ENCODE measurements at regions not wholly inside any gene's neighbourhood (a gene's known extent, or its start where the extent isn't known, plus 50 kb on each side); places are given as distances from the start of the nearest gene placed in this dataset.
"Not testable (repeated sequence)": the region's sequence is repeated elsewhere in the genome, so short reads cannot be mapped to it uniquely, and the experiment has no call there.

DNA sequence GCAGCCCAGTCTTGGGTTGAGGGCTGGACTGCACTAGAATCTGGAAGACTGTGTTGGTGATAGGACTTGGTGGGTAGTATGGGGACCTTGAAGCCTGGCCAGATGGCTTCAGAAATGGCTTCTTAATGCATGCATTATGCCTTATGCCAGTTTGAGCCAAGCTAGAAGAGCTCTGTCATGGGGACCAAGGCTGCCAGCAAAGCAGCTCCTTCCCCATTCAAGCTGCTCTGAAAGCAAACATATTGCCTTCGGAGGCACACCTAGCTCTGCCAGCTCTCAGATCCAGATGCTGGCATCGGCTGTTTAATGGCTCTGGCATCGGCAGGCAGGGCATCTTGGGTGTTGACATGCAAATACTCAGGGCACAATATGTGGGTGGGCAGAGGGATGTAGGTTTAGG, 59.0 kb upstream of the IGFBP5 start:
- no peak overlapping the region for H3K27ac ChIP-seq
- TF ChIP-seq, protein P1, sequence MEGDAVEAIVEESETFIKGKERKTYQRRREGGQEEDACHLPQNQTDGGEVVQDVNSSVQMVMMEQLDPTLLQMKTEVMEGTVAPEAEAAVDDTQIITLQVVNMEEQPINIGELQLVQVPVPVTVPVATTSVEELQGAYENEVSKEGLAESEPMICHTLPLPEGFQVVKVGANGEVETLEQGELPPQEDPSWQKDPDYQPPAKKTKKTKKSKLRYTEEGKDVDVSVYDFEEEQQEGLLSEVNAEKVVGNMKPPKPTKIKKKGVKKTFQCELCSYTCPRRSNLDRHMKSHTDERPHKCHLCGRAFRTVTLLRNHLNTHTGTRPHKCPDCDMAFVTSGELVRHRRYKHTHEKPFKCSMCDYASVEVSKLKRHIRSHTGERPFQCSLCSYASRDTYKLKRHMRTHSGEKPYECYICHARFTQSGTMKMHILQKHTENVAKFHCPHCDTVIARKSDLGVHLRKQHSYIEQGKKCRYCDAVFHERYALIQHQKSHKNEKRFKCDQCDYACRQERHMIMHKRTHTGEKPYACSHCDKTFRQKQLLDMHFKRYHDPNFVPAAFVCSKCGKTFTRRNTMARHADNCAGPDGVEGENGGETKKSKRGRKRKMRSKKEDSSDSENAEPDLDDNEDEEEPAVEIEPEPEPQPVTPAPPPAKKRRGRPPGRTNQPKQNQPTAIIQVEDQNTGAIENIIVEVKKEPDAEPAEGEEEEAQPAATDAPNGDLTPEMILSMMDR (IDR thresholded peaks at IDR 0.05) = no peak
- no peaks in the 10 kb centered on the region for H3K9me3 ChIP-seq
- DNase-seq (ENCODE audit: low spot score) (no peak), ATAC-seq (ENCODE audit: insufficient number of reproducible peaks, low FRiP score, low read depth) (no peak)
- H3K4me1 ChIP-seq (ENCODE audit: control insufficient read depth in 1 of 2, low read depth in 2 of 2) = peaks cover 0 to 4% of the 10 kb centered on the region in 2 donors
- H3K4me3 ChIP-seq = no peak overlapping the region
- H3K27me3 ChIP-seq (replicated peaks; ENCODE audit: insufficient read depth) = no peaks in the 10 kb centered on the region
- H3K36me3 ChIP-seq = no peaks in the 10 kb centered on the region

DNA sequence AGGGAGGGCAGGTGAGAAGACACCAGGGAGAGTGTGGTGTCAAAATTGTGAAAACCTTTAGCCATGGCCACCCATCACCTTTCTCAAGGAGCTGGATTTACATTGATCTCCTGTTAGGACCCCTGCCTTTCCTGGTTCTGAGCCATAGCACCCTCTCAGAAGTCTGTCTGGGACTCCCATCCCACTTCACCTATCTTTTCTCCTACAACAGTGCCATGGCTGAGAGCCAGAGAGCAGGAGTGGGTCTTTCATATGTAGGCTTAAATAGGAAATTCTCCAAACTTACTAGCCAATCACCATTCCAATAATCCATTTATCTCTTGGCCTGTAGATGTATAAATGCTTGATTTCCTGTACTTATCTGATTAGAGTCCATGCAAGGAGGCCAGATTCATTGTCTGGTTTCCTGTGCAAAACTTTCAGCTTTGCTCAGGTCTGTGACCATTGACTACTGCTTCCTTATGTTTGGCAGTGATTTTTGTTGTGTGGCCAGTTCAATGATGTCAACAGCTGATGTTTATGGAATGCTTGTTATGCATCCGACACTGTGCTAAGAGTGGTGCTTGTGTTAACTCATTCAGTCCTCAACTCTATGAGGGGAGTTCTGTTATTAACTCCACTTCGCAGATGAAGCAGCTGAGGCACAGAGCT, 57.6 kb upstream of the IGFBP5 start:
- Histone ChIP-seq H3K9me3 (no peaks in the 10 kb centered on the region), H3K4me1 (ENCODE audit: control insufficient read depth in 1 of 2, low read depth in 2 of 2) (peaks cover 0 to 4% of the 10 kb centered on the region in 2 donors), H3K27ac (no peak overlapping the region), H3K27me3 (replicated peaks; ENCODE audit: insufficient read depth) (no peaks in the 10 kb centered on the region), H3K36me3 (no peaks in the 10 kb centered on the region), H3K4me3 (no peak overlapping the region)
- DNase-seq (ENCODE audit: low spot score) = no peak
- ATAC-seq (ENCODE audit: insufficient number of reproducible peaks, low FRiP score, low read depth) = no peak
- TF ChIP-seq, protein P1 (IDR thresholded peaks at IDR 0.05) = no peak

DNA sequence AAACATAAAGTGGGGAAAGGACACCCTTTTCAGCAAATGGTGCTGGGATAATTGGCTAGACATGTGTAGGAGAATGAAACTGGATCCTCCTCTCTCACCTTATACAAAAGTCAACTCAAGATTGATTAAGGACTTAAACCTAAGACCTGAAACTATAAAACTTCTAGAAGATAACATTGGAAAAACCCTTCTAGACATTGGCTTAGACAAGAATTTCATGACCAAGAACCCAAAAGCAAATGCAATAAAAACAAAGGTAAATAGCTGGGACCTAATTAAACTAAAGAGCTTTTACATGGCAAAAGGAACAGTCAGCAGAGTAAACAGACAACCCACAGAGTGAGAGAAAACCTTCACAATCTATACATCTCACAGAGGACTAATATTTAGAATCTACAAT, 55.4 kb upstream of the IGFBP5 start:
- not testable (repeated sequence) for ATAC-seq (ENCODE audit: insufficient number of reproducible peaks, low FRiP score, low read depth); H3K4me1 ChIP-seq (ENCODE audit: control insufficient read depth in 1 of 2, low read depth in 2 of 2); H3K27ac ChIP-seq; H3K36me3 ChIP-seq; DNase-seq (ENCODE audit: low spot score); H3K27me3 ChIP-seq (replicated peaks; ENCODE audit: insufficient read depth); H3K4me3 ChIP-seq; H3K9me3 ChIP-seq

DNA sequence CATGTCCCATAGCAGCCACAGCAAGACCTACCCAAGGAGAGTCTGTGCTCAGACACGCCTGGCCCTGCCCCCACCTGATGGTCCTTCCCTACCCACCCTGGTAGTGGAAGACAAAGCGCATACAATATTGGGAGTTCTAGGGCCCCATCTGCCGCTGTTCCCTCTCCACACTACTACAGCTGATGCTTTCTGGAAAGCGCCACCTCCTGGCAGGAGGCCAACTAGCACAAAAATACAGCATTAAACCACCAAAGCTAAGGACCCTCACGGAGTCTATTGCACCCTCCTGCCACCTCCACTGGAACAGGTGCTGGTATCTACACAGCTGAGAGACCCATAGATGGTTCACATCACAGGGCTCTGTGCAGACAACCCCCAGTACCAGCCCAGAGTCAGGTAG, 50.9 kb upstream of the IGFBP5 start:
- not testable (repeated sequence) for ATAC-seq (ENCODE audit: insufficient number of reproducible peaks, low FRiP score, low read depth)

DNA sequence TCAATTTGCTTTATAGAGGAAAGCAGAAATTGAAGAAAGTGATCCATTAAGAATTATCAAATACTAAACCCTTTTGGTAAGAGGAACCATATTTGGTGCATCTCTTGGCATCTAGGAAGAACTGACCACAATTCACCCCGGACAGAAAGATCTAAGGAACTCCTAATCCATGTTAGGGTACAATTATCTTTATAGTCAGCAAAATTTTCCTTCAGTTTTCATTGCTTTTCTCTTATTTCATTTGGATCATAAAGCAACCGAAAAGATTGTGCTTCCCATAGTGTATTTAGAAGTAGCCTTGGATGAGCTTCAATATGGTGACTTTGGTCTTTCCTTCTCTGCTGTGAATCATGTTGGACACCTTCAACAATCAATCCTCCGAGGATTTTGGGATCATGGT, 50.1 kb upstream of the IGFBP5 start:
- no peak overlapping the region for H3K4me3 ChIP-seq
- DNase-seq (ENCODE audit: low spot score) = no peak
- TF ChIP-seq, protein P1 (IDR thresholded peaks at IDR 0.05) = no peak
- H3K9me3 ChIP-seq = no peaks in the 10 kb centered on the region
- no peaks in the 10 kb centered on the region for H3K4me1 ChIP-seq (ENCODE audit: control insufficient read depth in 1 of 2, low read depth in 2 of 2)
- no peaks in the 10 kb centered on the region for H3K36me3 ChIP-seq
- no peak overlapping the region for H3K27ac ChIP-seq
- H3K27me3 ChIP-seq (replicated peaks; ENCODE audit: insufficient read depth) = no peaks in the 10 kb centered on the region
- ATAC-seq (ENCODE audit: insufficient number of reproducible peaks, low FRiP score, low read depth) = no peak

More for the DNA sequence above, 50.9 kb upstream of the IGFBP5 start:
- not testable (repeated sequence) for H3K4me3 ChIP-seq; H3K9me3 ChIP-seq; H3K27me3 ChIP-seq (replicated peaks; ENCODE audit: insufficient read depth); H3K27ac ChIP-seq; H3K36me3 ChIP-seq; H3K4me1 ChIP-seq (ENCODE audit: control insufficient read depth in 1 of 2, low read depth in 2 of 2); DNase-seq (ENCODE audit: low spot score)

All from thoracic aorta (tissue), 2 donors.